ENCODE measurements at regions not wholly inside any gene's neighbourhood (a gene's known extent, or its start where the extent isn't known, plus 50 kb on each side); places are given as distances from the start of the nearest gene placed in this dataset.

GRCh38 chr3:22887664-22888291 lies 315.3 kb upstream of the UBE2E2 start:
- H4K20me1 ChIP-seq (ENCODE audit: insufficient read depth, low read length) = no peaks in the 10 kb centered on the region
- TF ChIP-seq, protein P1, sequence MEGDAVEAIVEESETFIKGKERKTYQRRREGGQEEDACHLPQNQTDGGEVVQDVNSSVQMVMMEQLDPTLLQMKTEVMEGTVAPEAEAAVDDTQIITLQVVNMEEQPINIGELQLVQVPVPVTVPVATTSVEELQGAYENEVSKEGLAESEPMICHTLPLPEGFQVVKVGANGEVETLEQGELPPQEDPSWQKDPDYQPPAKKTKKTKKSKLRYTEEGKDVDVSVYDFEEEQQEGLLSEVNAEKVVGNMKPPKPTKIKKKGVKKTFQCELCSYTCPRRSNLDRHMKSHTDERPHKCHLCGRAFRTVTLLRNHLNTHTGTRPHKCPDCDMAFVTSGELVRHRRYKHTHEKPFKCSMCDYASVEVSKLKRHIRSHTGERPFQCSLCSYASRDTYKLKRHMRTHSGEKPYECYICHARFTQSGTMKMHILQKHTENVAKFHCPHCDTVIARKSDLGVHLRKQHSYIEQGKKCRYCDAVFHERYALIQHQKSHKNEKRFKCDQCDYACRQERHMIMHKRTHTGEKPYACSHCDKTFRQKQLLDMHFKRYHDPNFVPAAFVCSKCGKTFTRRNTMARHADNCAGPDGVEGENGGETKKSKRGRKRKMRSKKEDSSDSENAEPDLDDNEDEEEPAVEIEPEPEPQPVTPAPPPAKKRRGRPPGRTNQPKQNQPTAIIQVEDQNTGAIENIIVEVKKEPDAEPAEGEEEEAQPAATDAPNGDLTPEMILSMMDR (IDR thresholded peaks at IDR 0.05; ENCODE audit: borderline replicate concordance, extremely low read depth, low read length, poor library complexity, severe bottlenecking) = peak; percentile 43
- TF ChIP-seq EZH2 (IDR thresholded peaks at IDR 0.05; ENCODE audit: borderline replicate concordance, low read depth, low read length, severe bottlenecking) = no peak
- ATAC-seq (ENCODE audit: insufficient read depth, low read depth) = no peak
- H3K4me3 ChIP-seq (ENCODE audit: low read depth in 1 of 2, low read length in 2 of 2) = no peak overlapping the region
- no peaks in the 10 kb centered on the region for H3K9me3 ChIP-seq (ENCODE audit: insufficient read depth, low read length, severe bottlenecking)
- H3K27ac ChIP-seq (ENCODE audit: low read length) = no peak overlapping the region
- no peaks in the 10 kb centered on the region for H3K27me3 ChIP-seq (ENCODE audit: insufficient read depth, low read length, poor library complexity)
- H3K4me2 ChIP-seq (ENCODE audit: insufficient read depth, low read length) = no peak overlapping the region
- no peaks in the 10 kb centered on the region for H3K4me1 ChIP-seq (ENCODE audit: insufficient read depth, low read length)
- DNase-seq = no peak
- no peak overlapping the region for H3K9ac ChIP-seq (ENCODE audit: low read depth, low read length)
- no peaks in the 10 kb centered on the region for H3K79me2 ChIP-seq (ENCODE audit: insufficient read depth, low read length)
- no peaks in the 10 kb centered on the region for H3K36me3 ChIP-seq (ENCODE audit: insufficient read depth, low read length)
- no peak overlapping the region for H2AFZ ChIP-seq (ENCODE audit: low read depth, low read length)

- H3K79me2 ChIP-seq (ENCODE audit: insufficient read depth, low read length) = no peaks in the 10 kb centered on the region
- H3K27me3 ChIP-seq (ENCODE audit: insufficient read depth, low read length, poor library complexity) = no peaks in the 10 kb centered on the region
- H4K20me1 ChIP-seq (ENCODE audit: insufficient read depth, low read length) = no peaks in the 10 kb centered on the region
- H3K4me2 ChIP-seq (ENCODE audit: insufficient read depth, low read length) = no peak overlapping the region
- no peaks in the 10 kb centered on the region for H3K36me3 ChIP-seq (ENCODE audit: insufficient read depth, low read length)
- DNase-seq (no peak), ATAC-seq (ENCODE audit: insufficient read depth, low read depth) (no peak)
- no peak overlapping the region for H2AFZ ChIP-seq (ENCODE audit: low read depth, low read length)
- H3K9me3 ChIP-seq (ENCODE audit: insufficient read depth, low read length, severe bottlenecking) = no peaks in the 10 kb centered on the region
- H3K4me3 ChIP-seq (ENCODE audit: low read depth in 1 of 2, low read length in 2 of 2) = no peak overlapping the region
- no peaks in the 10 kb centered on the region for H3K4me1 ChIP-seq (ENCODE audit: insufficient read depth, low read length)
- no peak overlapping the region for H3K9ac ChIP-seq (ENCODE audit: low read depth, low read length)
- no peak overlapping the region for H3K27ac ChIP-seq (ENCODE audit: low read length)
- TF ChIP-seq, protein P1 (IDR thresholded peaks at IDR 0.05; ENCODE audit: borderline replicate concordance, extremely low read depth, low read length, poor library complexity, severe bottlenecking) = no peak
- TF ChIP-seq EZH2 (IDR thresholded peaks at IDR 0.05; ENCODE audit: borderline replicate concordance, low read depth, low read length, severe bottlenecking) = no peak
These were observed 310.0 kb upstream of the UBE2E2 start for GRCh38 chr3:22893101-22893500.

DNA sequence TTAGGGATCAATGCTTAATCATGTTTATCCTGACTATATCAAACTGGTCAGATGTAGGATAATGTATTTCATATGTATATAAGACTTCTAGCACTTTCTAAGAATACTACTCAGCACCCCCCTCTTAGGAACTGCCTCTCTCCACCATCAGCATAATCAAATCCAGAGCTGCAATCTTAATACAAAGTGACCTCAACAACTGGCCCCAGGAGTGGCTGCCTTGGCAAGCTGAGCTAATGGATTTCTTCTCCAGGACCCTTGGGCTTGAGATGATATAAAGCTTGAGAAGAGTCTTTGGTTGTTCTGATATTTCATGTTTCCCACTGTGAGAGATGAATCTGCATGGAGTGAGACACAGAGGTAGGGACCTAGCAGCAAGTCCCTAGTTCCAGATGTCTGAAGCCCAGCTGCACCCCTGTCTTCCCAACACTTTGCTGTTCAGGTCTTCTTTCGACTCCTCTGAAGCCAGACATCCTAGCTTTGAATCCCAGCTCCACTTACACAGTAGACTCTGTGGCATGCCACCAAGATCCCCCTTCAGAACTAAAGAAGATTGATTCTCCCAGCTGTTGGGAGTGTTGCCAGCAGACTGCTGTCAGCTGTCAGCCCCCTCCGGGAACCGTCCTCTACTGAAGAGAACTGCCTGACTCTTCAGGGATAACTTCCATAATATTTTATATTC lies 309.3 kb upstream of the UBE2E2 start:
- Histone ChIP-seq H3K27me3 (ENCODE audit: insufficient read depth, low read length, poor library complexity) (no peaks in the 10 kb centered on the region), H3K79me2 (ENCODE audit: insufficient read depth, low read length) (no peaks in the 10 kb centered on the region), H3K27ac (ENCODE audit: low read length) (no peak overlapping the region), H3K36me3 (ENCODE audit: insufficient read depth, low read length) (no peaks in the 10 kb centered on the region), H3K9me3 (ENCODE audit: insufficient read depth, low read length, severe bottlenecking) (no peaks in the 10 kb centered on the region), H2AFZ (ENCODE audit: low read depth, low read length) (no peak overlapping the region), H3K9ac (ENCODE audit: low read depth, low read length) (no peak overlapping the region), H3K4me3 (ENCODE audit: low read depth in 1 of 2, low read length in 2 of 2) (no peak overlapping the region), H3K4me1 (ENCODE audit: insufficient read depth, low read length) (no peaks in the 10 kb centered on the region), H3K4me2 (ENCODE audit: insufficient read depth, low read length) (no peak overlapping the region), H4K20me1 (ENCODE audit: insufficient read depth, low read length) (no peaks in the 10 kb centered on the region)
- ATAC-seq (ENCODE audit: insufficient read depth, low read depth) (no peak), DNase-seq (no peak)
- TF ChIP-seq, protein P1 (IDR thresholded peaks at IDR 0.05; ENCODE audit: borderline replicate concordance, extremely low read depth, low read length, poor library complexity, severe bottlenecking) = no peak
- TF ChIP-seq EZH2 (IDR thresholded peaks at IDR 0.05; ENCODE audit: borderline replicate concordance, low read depth, low read length, severe bottlenecking) = no peak

All from DND-41 (cell line).